CD4-positive, alpha-beta T cell treated with Interleukin-17A for 4 hours (primary cell): ENCODE measurements at regions not wholly inside any gene's neighbourhood (a gene's known extent, or its start where the extent isn't known, plus 50 kb on each side); places are given as distances from the start of the nearest gene placed in this dataset.
A peak's percentile ranks its signal among the peaks of the same experiment; 100 is the strongest.

Experiments
- DNase-seq: peaks from one replicate; pipeline ENCODE4 v3.0.0-alpha.2; 2020; ENCODE audit warnings: mixed read lengths

DNA sequence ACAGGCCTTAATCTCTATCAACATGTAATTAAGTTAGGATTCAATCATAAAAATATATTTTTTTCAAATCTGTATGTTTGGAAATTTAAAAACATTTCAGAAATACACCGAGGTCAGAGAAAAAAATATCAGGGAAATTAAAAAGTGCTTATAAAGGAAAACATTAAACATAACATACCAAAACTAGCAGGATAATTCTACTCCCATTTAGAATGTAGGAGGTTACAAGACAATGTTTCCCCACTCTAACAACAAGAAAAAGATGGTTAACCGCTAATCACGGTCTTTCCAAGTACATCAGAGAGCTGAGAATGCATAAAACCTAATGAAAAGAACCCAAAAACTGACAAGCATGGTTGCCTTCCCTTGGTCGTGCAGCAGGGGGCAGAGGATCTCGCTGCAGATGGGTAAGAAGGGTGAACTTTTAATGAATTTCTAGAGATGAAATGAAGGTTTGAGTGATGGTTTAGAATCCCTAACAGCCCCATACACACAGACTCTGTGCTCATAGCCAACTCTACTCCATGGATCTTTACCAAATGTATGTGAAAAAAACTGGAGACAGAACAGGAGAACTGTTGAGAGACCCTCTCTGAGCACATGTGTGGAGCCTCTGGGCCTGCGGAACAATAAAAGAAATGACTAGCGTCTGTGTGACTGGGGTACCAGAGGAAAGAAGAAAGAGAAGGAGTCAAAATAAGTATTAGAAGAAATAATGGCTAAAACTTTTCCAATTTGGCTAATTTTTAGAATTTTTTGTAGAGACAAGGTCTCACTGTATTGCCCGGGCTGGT, 51.3 kb upstream of the LSM14A start:
- peak; percentile 71 for DNase-seq
